ENCODE measurements at regions not wholly inside any gene's neighbourhood (a gene's known extent, or its start where the extent isn't known, plus 50 kb on each side); places are given as distances from the start of the nearest gene placed in this dataset.
"Not testable (repeated sequence)": the region's sequence is repeated elsewhere in the genome, so short reads cannot be mapped to it uniquely, and the experiment has no call there.

- no peak for DNase-seq
- in situ Hi-C loops (cut with HindIII; ENCODE audit: low pct_ligation_motif_present, low pct_unique_long_range_greater_than_20kb, low sequenced_read_pairs) = no loop called here
These were observed 1065.1 kb upstream of the NRXN1 start for GRCh38 chr2:52097071-52097470.

- DNase-seq = no peak
- in situ Hi-C loops (cut with HindIII; ENCODE audit: low pct_ligation_motif_present, low pct_unique_long_range_greater_than_20kb, low sequenced_read_pairs) = no loop called here
These were observed 1052.8 kb upstream of the NRXN1 start for GRCh38 chr2:52084759-52085158.

- no peak for DNase-seq
- in situ Hi-C loops (cut with HindIII; ENCODE audit: low pct_ligation_motif_present, low pct_unique_long_range_greater_than_20kb, low sequenced_read_pairs) = no loop called here
These were observed 1051.3 kb upstream of the NRXN1 start for GRCh38 chr2:52083214-52083613.

- no peak for DNase-seq
- in situ Hi-C loops (cut with HindIII; ENCODE audit: low pct_ligation_motif_present, low pct_unique_long_range_greater_than_20kb, low sequenced_read_pairs) = no loop called here
These were observed 1050.7 kb upstream of the NRXN1 start for GRCh38 chr2:52082646-52083045.

GRCh38 chr2:52079602-52080001 lies 1047.7 kb upstream of the NRXN1 start:
- DNase-seq = no peak
- in situ Hi-C loops (cut with HindIII; ENCODE audit: low pct_ligation_motif_present, low pct_unique_long_range_greater_than_20kb, low sequenced_read_pairs) = no loop called here

GRCh38 chr2:52077159-52077558 lies 1045.2 kb upstream of the NRXN1 start:
- DNase-seq = no peak
- in situ Hi-C loops (cut with HindIII; ENCODE audit: low pct_ligation_motif_present, low pct_unique_long_range_greater_than_20kb, low sequenced_read_pairs) = no loop called here

GRCh38 chr2:52074130-52074719 lies 1042.3 kb upstream of the NRXN1 start:
- in situ Hi-C loops (cut with HindIII; ENCODE audit: low pct_ligation_motif_present, low pct_unique_long_range_greater_than_20kb, low sequenced_read_pairs) = no loop called here
- no peak for DNase-seq

- in situ Hi-C loops (cut with HindIII; ENCODE audit: low pct_ligation_motif_present, low pct_unique_long_range_greater_than_20kb, low sequenced_read_pairs) = no loop called here
- DNase-seq = no peak
These were observed 1041.0 kb upstream of the NRXN1 start for GRCh38 chr2:52072949-52073348.

- in situ Hi-C loops (cut with HindIII; ENCODE audit: low pct_ligation_motif_present, low pct_unique_long_range_greater_than_20kb, low sequenced_read_pairs) = no loop called here
- DNase-seq = no peak
These were observed 1038.7 kb upstream of the NRXN1 start for GRCh38 chr2:52070665-52071064.

- in situ Hi-C loops (cut with HindIII; ENCODE audit: low pct_ligation_motif_present, low pct_unique_long_range_greater_than_20kb, low sequenced_read_pairs) = no loop called here
These were observed 1032.3 kb upstream of the NRXN1 start for GRCh38 chr2:52064234-52064633.

GRCh38 chr2:52054824-52055223 lies 1022.9 kb upstream of the NRXN1 start:
- no peak for DNase-seq
- in situ Hi-C loops (cut with HindIII; ENCODE audit: low pct_ligation_motif_present, low pct_unique_long_range_greater_than_20kb, low sequenced_read_pairs) = no loop called here

More at GRCh38 chr2:52064234-52064633, 1032.3 kb upstream of the NRXN1 start:
- no peak for DNase-seq

- in situ Hi-C loops (cut with HindIII; ENCODE audit: low pct_ligation_motif_present, low pct_unique_long_range_greater_than_20kb, low sequenced_read_pairs) = no loop called here
- DNase-seq = no peak
These were observed 1004.9 kb upstream of the NRXN1 start for GRCh38 chr2:52036853-52037252.

- DNase-seq = no peak
- in situ Hi-C loops (cut with HindIII; ENCODE audit: low pct_ligation_motif_present, low pct_unique_long_range_greater_than_20kb, low sequenced_read_pairs) = no loop called here
These were observed 1004.1 kb upstream of the NRXN1 start for GRCh38 chr2:52036024-52036423.

- in situ Hi-C loops (cut with HindIII; ENCODE audit: low pct_ligation_motif_present, low pct_unique_long_range_greater_than_20kb, low sequenced_read_pairs) = no loop called here
- no peak for DNase-seq
These were observed 1003.5 kb upstream of the NRXN1 start for GRCh38 chr2:52035391-52035790.

GRCh38 chr2:52034706-52035105 lies 1002.8 kb upstream of the NRXN1 start:
- DNase-seq = no peak
- in situ Hi-C loops (cut with HindIII; ENCODE audit: low pct_ligation_motif_present, low pct_unique_long_range_greater_than_20kb, low sequenced_read_pairs) = no loop called here

GRCh38 chr2:52022006-52022405 lies 990.1 kb upstream of the NRXN1 start:
- in situ Hi-C loops (cut with HindIII; ENCODE audit: low pct_ligation_motif_present, low pct_unique_long_range_greater_than_20kb, low sequenced_read_pairs) = no loop called here
- no peak for DNase-seq

GRCh38 chr2:52017646-52018235 lies 985.8 kb upstream of the NRXN1 start:
- no peak for DNase-seq
- in situ Hi-C loops (cut with HindIII; ENCODE audit: low pct_ligation_motif_present, low pct_unique_long_range_greater_than_20kb, low sequenced_read_pairs) = no loop called here

GRCh38 chr2:52006821-52007366 lies 975.0 kb upstream of the NRXN1 start:
- in situ Hi-C loops (cut with HindIII; ENCODE audit: low pct_ligation_motif_present, low pct_unique_long_range_greater_than_20kb, low sequenced_read_pairs); DNase-seq: not testable (repeated sequence)

GRCh38 chr2:52000151-52000855 lies 968.4 kb upstream of the NRXN1 start:
- DNase-seq = no peak
- in situ Hi-C loops (cut with HindIII; ENCODE audit: low pct_ligation_motif_present, low pct_unique_long_range_greater_than_20kb, low sequenced_read_pairs) = no loop called here

- in situ Hi-C loops (cut with HindIII; ENCODE audit: low pct_ligation_motif_present, low pct_unique_long_range_greater_than_20kb, low sequenced_read_pairs) = no loop called here
- no peak for DNase-seq
These were observed 967.0 kb upstream of the NRXN1 start for GRCh38 chr2:51998890-51999289.
